ENCODE measurements at regions not wholly inside any gene's neighbourhood (a gene's known extent, or its start where the extent isn't known, plus 50 kb on each side); places are given as distances from the start of the nearest gene placed in this dataset.

GRCh38 chr2:158006961-158007719 is 94.5 kb upstream of the UPP2 start:
- Histone ChIP-seq H3K4me1 (ENCODE audit: control insufficient read depth in 1 of 2, insufficient read depth in 2 of 2, low read length in 2 of 2) (peaks cover 8 to 10% of the 10 kb centered on the region in 2 donors), H2AFZ (ENCODE audit: insufficient read depth, low read depth, low read length, poor library complexity, severe bottlenecking) (no peak overlapping the region), H3K9me3 (replicated peaks in 1 of 2; ENCODE audit: control insufficient read depth in 1 of 2, insufficient read depth in 1 of 2, low read length in 2 of 2) (no peaks in the 10 kb centered on the region), H3K4me3 (replicated peaks in 1 of 3; ENCODE audit: low read depth in 2 of 3, low read length in 3 of 3) (no peak overlapping the region), H3K36me3 (replicated peaks in 1 of 2; ENCODE audit: control insufficient read depth in 1 of 2, insufficient read depth in 2 of 2, low read length in 2 of 2) (no peaks in the 10 kb centered on the region), H4K20me1 (ENCODE audit: insufficient read depth, low read length) (no peaks in the 10 kb centered on the region), H3K27me3 (ENCODE audit: control insufficient read depth in 2 of 2, insufficient read depth in 2 of 2, low read length in 2 of 2) (no peaks in the 10 kb centered on the region), H3K9ac (ENCODE audit: insufficient read depth, low read length, poor library complexity, severe bottlenecking) (no peak overlapping the region), H3K79me2 (ENCODE audit: insufficient read depth, low read length) (no peaks in the 10 kb centered on the region), H3K4me2 (replicated peaks; ENCODE audit: extremely low read depth, low read length, poor library complexity, severe bottlenecking) (no peak overlapping the region), H3K27ac (ENCODE audit: low read depth in 1 of 2, low read length in 2 of 2) (no peak overlapping the region)
- peak in 1 of 3 donors; percentile 12 for DNase-seq
- Mint-ChIP-seq H3K36me3 (no peaks in the 10 kb centered on the region), H3K4me3 (no peak overlapping the region), H3K27ac (peak overlapping the region in 2 of 7 donors; percentile 16 to 43), H3K4me1 (peaks cover 23% of the 10 kb centered on the region), H3K27me3 (ENCODE audit: low read depth in 3 of 3) (peaks cover 1 to 5% (median 2%) of the 10 kb centered on the region in 3 donors), H3K9me3 (no peaks in the 10 kb centered on the region)
- TF ChIP-seq CTCF (IDR thresholded peaks at IDR 0.05): peak; percentile 30
- WGBS (ENCODE audit: insufficient coverage): 90% methylated on average over 2 of the region's 9 CpGs
- intact Hi-C loops (cut with micrococcal nuclease): loop anchor here (5.0 to 10.0 kb wide), 2 partner anchors 510 to 702 kb away; no protein-coding TSS in a partner anchor

- Histone ChIP-seq H3K27me3 (ENCODE audit: control insufficient read depth in 2 of 2, insufficient read depth in 2 of 2, low read length in 2 of 2) (no peaks in the 10 kb centered on the region), H4K20me1 (ENCODE audit: insufficient read depth, low read length) (no peaks in the 10 kb centered on the region), H3K4me1 (ENCODE audit: control insufficient read depth in 1 of 2, insufficient read depth in 2 of 2, low read length in 2 of 2) (peaks cover under 1 to 2% of the 10 kb centered on the region in 2 donors), H3K9ac (ENCODE audit: insufficient read depth, low read length, poor library complexity, severe bottlenecking) (no peak overlapping the region), H3K27ac (ENCODE audit: low read depth in 1 of 2, low read length in 2 of 2) (no peak overlapping the region), H3K4me3 (replicated peaks in 1 of 3; ENCODE audit: low read depth in 2 of 3, low read length in 3 of 3) (no peak overlapping the region), H3K79me2 (ENCODE audit: insufficient read depth, low read length) (no peaks in the 10 kb centered on the region), H3K4me2 (replicated peaks; ENCODE audit: extremely low read depth, low read length, poor library complexity, severe bottlenecking) (no peak overlapping the region), H3K9me3 (replicated peaks in 1 of 2; ENCODE audit: control insufficient read depth in 1 of 2, insufficient read depth in 1 of 2, low read length in 2 of 2) (no peaks in the 10 kb centered on the region), H3K36me3 (replicated peaks in 1 of 2; ENCODE audit: control insufficient read depth in 1 of 2, insufficient read depth in 2 of 2, low read length in 2 of 2) (no peaks in the 10 kb centered on the region), H2AFZ (ENCODE audit: insufficient read depth, low read depth, low read length, poor library complexity, severe bottlenecking) (no peak overlapping the region)
- intact Hi-C loops (cut with micrococcal nuclease): loop anchor here (10.0 kb wide), 1 partner anchor 699 kb away; no protein-coding TSS in a partner anchor
- Mint-ChIP-seq H3K27ac (no peak overlapping the region), H3K4me3 (no peak overlapping the region), H3K9me3 (no peaks in the 10 kb centered on the region), H3K4me1 (peaks cover 9% of the 10 kb centered on the region), H3K36me3 (no peaks in the 10 kb centered on the region), H3K27me3 (ENCODE audit: low read depth in 3 of 3) (peaks cover 2 to 5% (median 2%) of the 10 kb centered on the region in 3 donors)
- no peak for TF ChIP-seq CTCF (IDR thresholded peaks at IDR 0.05)
- no peak for DNase-seq
- 83% methylated on average over 1 of the region's 8 CpGs for WGBS (ENCODE audit: insufficient coverage)
These were observed 97.4 kb upstream of the UPP2 start for GRCh38 chr2:158004126-158004764.

Measured in CD14-positive monocyte (primary cell).